K562 (cell line): ENCODE measurements at regions not wholly inside any gene's neighbourhood (a gene's known extent, or its start where the extent isn't known, plus 50 kb on each side); places are given as distances from the start of the nearest gene placed in this dataset.

Source experiments
- PHF8 ChIP-seq: fragments of 200-600 bp; sonication (generic); IDR thresholded peaks from 2 replicates; pipeline ENCODE4 v1.6.1; 2012; ENCODE audit warnings: mixed run types, mild to moderate bottlenecking, inconsistent platforms, low read length, moderate library complexity, borderline replicate concordance
- RBM15 ChIP-seq: fragments of 200-400 bp; formaldehyde crosslinking; IDR thresholded peaks from 2 replicates; pipeline ENCODE4 v1.6.1; 2018; ENCODE audit warnings: mild to moderate bottlenecking, low read length, moderate library complexity; ENCODE audit not compliant: insufficient read depth
- ZNF695 ChIP-seq: fragments of 450-650 bp; formaldehyde crosslinking; IDR thresholded peaks from 2 replicates; pipeline ENCODE4 v1.4.0; 2020; ENCODE audit warnings: mild to moderate bottlenecking, moderate library complexity

DNA sequence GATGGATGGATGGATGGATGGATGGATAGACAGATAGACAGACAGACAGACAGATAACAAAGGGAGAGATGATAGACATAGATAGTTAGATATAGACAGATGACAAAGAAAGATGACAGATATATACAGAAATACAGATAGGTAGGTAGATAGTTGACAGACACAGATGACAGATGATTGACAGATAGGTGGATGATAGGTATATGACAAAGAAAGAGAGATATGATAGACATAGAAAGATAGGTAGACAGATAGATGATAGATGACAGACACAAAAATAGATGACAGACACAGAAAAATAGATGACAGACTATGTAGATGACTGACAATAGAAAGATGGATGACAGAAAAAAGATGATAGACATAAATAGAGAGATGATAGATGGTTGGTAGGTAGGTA, 200.0 kb upstream of the TAS2R1 start:
- no peak for TF ChIP-seq PHF8
- no peak for TF ChIP-seq ZNF695 (CRISPR knock-in tag)
- TF ChIP-seq RBM15 = no peak
